HG03378 (cell line): ENCODE measurements at regions not wholly inside any gene's neighbourhood (a gene's known extent, or its start where the extent isn't known, plus 50 kb on each side); places are given as distances from the start of the nearest gene placed in this dataset.

Experiments
- ATAC-seq: cut with Tn5 transposase; IDR thresholded peaks from one replicate; pipeline ENCODE4 v1.9.1; 2021; ENCODE audit warnings: mild to moderate bottlenecking, moderate library complexity; ENCODE audit not compliant: unreplicated experiment

- no peak for ATAC-seq
Measured at GRCh38 chr2:207403141-207403540, 126.6 kb upstream of the CREB1 start.

GRCh38 chr2:207403950-207404349 lies 125.8 kb upstream of the CREB1 start:
- no peak for ATAC-seq

- ATAC-seq: no peak
Measured at GRCh38 chr2:207405150-207405549, 124.6 kb upstream of the CREB1 start.

- peak; percentile 89 for ATAC-seq
Measured at GRCh38 chr2:207408086-207408794, 121.5 kb upstream of the CREB1 start.

GRCh38 chr2:207409517-207409916 lies 120.2 kb upstream of the CREB1 start:
- no peak for ATAC-seq

GRCh38 chr2:207412787-207413310 lies 116.9 kb upstream of the CREB1 start:
- no peak for ATAC-seq

- no peak for ATAC-seq
Measured at GRCh38 chr2:207413376-207413907, 116.3 kb upstream of the CREB1 start.

GRCh38 chr2:207416111-207416510 lies 113.7 kb upstream of the CREB1 start:
- ATAC-seq: no peak

- no peak for ATAC-seq
Measured at GRCh38 chr2:207416900-207417299, 112.9 kb upstream of the CREB1 start.

- no peak for ATAC-seq
Measured at GRCh38 chr2:207417301-207417718, 112.5 kb upstream of the CREB1 start.

- ATAC-seq: no peak
Measured at GRCh38 chr2:207418419-207418818, 111.3 kb upstream of the CREB1 start.

GRCh38 chr2:207419331-207419730 lies 110.4 kb upstream of the CREB1 start:
- ATAC-seq: no peak

GRCh38 chr2:207421671-207422070 lies 108.1 kb upstream of the CREB1 start:
- ATAC-seq: no peak

GRCh38 chr2:207422380-207422779 lies 107.4 kb upstream of the CREB1 start:
- ATAC-seq: no peak

GRCh38 chr2:207423886-207424285 lies 105.9 kb upstream of the CREB1 start:
- peak; percentile 95 for ATAC-seq

- ATAC-seq: no peak
Measured at GRCh38 chr2:207427986-207428385, 101.8 kb upstream of the CREB1 start.

GRCh38 chr2:207428573-207428972 lies 101.2 kb upstream of the CREB1 start:
- ATAC-seq: no peak

GRCh38 chr2:207432453-207432852 lies 97.3 kb upstream of the CREB1 start:
- ATAC-seq: no peak

GRCh38 chr2:207434306-207434705 lies 95.5 kb upstream of the CREB1 start:
- ATAC-seq: no peak

GRCh38 chr2:207434899-207435465 lies 94.8 kb upstream of the CREB1 start:
- ATAC-seq: no peak

GRCh38 chr2:207437136-207437523 lies 92.6 kb upstream of the CREB1 start:
- ATAC-seq: no peak

GRCh38 chr2:207437524-207438143 lies 92.1 kb upstream of the CREB1 start:
- no peak for ATAC-seq
